GM12878 (cell line): ENCODE measurements at regions not wholly inside any gene's neighbourhood (a gene's known extent, or its start where the extent isn't known, plus 50 kb on each side); places are given as distances from the start of the nearest gene placed in this dataset.

ENCODE experiments used
- ATF7 ChIP-seq: fragments of 450-650 bp; IDR thresholded peaks from 2 replicates; pipeline ENCODE4 v1.6.1; 2016; ENCODE audit warnings: low read depth, mild to moderate bottlenecking
- BHLHE40 ChIP-seq, 2 experiments: fragments of 450-650 bp in 1 of 2; IDR thresholded peaks; 2 replicates each; pipeline ENCODE4 v1.6.1; 2011 to 2017; ENCODE audit warnings: low read depth in 2 of 2, borderline replicate concordance in 1 of 2, improper control_type of control experiment in 1 of 2, low read length in 1 of 2, mild to moderate bottlenecking in 1 of 2
- CEBPB ChIP-seq, 2 experiments: fragments of 150-350 bp in 1 of 2; IDR thresholded peaks; 2 replicates each; pipeline ENCODE4 v1.6.1; 2012 to 2014; ENCODE audit warnings: low read depth in 2 of 2, low read length in 2 of 2, borderline replicate concordance in 1 of 2, inconsistent platforms in 1 of 2
- CREB1 ChIP-seq: IDR thresholded peaks from 2 replicates; pipeline ENCODE4 v1.6.1; 2012; ENCODE audit warnings: low read depth, mild to moderate bottlenecking, inconsistent platforms
- EGR1 ChIP-seq, 2 experiments: IDR thresholded peaks; 1 replicate in 1 of 2; 2 replicates in 1 of 2; pipeline ENCODE4 v1.6.1; 2011 to 2012; ENCODE audit warnings: low read depth in 2 of 2, low read length in 2 of 2, borderline replicate concordance in 1 of 2, mild to moderate bottlenecking in 1 of 2, moderate library complexity in 1 of 2
- EZH2 ChIP-seq: IDR thresholded peaks from 2 replicates; pipeline ENCODE4 v1.6.1; 2012; ENCODE audit warnings: low read depth, mild to moderate bottlenecking, control low read depth, inconsistent platforms, low read length, borderline replicate concordance; ENCODE audit not compliant: control insufficient read depth
- HDAC2 ChIP-seq: fragments of 200-600 bp; sonication (generic); IDR thresholded peaks from 2 replicates; pipeline ENCODE4 v1.6.1; 2017
- POLR2A ChIP-seq: IDR thresholded peaks from 2 replicates; pipeline ENCODE4 v1.6.1; 2011; ENCODE audit warnings: low read depth, mild to moderate bottlenecking, low read length
- SPI1 ChIP-seq: IDR thresholded peaks from 2 replicates; pipeline ENCODE4 v1.6.1; 2011; ENCODE audit warnings: low read depth, mild to moderate bottlenecking, low read length, moderate library complexity, borderline replicate concordance; ENCODE audit not compliant: insufficient read depth
- TCF7 ChIP-seq: IDR thresholded peaks from 2 replicates; pipeline ENCODE4 v1.6.1; 2014; ENCODE audit warnings: antibody characterized with exemption, borderline replicate concordance
- YY1 ChIP-seq: IDR thresholded peaks from 2 replicates; pipeline ENCODE4 v1.6.1; 2011; ENCODE audit warnings: low read depth, mild to moderate bottlenecking, low read length
- ZNF274 ChIP-seq: IDR thresholded peaks from one replicate; pipeline ENCODE4 v1.8.0; 2011; ENCODE audit not compliant: insufficient read length, insufficient read depth
- TF ChIP-seq, protein P1 (sequence below), 3 experiments: IDR thresholded peaks in 2 of 3; conservative IDR thresholded peaks in 1 of 3; 2 replicates each; pipeline ENCODE4 v1.5.1; 2011; ENCODE audit warnings: low read depth in 3 of 3, low read length in 3 of 3, mild to moderate bottlenecking in 3 of 3, control low read depth in 2 of 3, moderate library complexity in 2 of 3, inconsistent platforms in 1 of 3, mixed read lengths in 1 of 3; ENCODE audit not compliant: control insufficient read depth in 2 of 3, insufficient read depth in 1 of 3; ENCODE audit errors: extremely low read depth in 1 of 3
- TF ChIP-seq, protein P2 (sequence below): IDR thresholded peaks from 2 replicates; pipeline ENCODE4 v1.6.1; 2011; ENCODE audit warnings: low read depth, low read length, improper control_type of control experiment, borderline replicate concordance

DNA sequence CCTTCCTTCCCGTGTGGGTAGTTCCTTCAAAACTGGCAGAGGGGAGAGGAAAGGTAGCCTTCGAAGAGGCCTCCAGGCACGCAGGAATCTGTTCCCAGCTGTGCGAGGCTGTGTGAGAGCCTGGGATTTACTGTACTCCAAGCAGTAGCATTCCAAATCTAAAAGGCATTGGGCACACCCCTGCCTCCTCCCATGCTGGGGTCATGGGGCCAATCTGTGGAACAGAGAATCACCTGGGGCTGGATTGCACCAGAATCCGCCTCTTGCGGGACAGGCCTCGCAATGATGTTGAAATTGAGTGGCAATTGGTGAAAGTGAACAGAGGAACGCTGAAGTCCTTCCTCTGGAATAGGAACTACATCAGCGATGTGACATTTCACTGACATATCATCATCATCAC lies 72.5 kb upstream of the IRX3 start:
- no peak for TF ChIP-seq BHLHE40 (IDR thresholded peaks at IDR 0.05; ENCODE audit: borderline replicate concordance in 1 of 2, low read depth in 2 of 2, low read length in 1 of 2)
- TF ChIP-seq TCF7, result no peak
- TF ChIP-seq, protein P1, sequence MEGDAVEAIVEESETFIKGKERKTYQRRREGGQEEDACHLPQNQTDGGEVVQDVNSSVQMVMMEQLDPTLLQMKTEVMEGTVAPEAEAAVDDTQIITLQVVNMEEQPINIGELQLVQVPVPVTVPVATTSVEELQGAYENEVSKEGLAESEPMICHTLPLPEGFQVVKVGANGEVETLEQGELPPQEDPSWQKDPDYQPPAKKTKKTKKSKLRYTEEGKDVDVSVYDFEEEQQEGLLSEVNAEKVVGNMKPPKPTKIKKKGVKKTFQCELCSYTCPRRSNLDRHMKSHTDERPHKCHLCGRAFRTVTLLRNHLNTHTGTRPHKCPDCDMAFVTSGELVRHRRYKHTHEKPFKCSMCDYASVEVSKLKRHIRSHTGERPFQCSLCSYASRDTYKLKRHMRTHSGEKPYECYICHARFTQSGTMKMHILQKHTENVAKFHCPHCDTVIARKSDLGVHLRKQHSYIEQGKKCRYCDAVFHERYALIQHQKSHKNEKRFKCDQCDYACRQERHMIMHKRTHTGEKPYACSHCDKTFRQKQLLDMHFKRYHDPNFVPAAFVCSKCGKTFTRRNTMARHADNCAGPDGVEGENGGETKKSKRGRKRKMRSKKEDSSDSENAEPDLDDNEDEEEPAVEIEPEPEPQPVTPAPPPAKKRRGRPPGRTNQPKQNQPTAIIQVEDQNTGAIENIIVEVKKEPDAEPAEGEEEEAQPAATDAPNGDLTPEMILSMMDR (IDR thresholded peaks at IDR 0.05 in 2 of 3, conservative IDR thresholded peaks at IDR 0.05 in 1 of 3; ENCODE audit: control insufficient read depth in 2 of 3, extremely low read depth in 1 of 3, insufficient read depth in 1 of 3, low read depth in 3 of 3, low read length in 3 of 3), result no peak
- TF ChIP-seq, protein P2, sequence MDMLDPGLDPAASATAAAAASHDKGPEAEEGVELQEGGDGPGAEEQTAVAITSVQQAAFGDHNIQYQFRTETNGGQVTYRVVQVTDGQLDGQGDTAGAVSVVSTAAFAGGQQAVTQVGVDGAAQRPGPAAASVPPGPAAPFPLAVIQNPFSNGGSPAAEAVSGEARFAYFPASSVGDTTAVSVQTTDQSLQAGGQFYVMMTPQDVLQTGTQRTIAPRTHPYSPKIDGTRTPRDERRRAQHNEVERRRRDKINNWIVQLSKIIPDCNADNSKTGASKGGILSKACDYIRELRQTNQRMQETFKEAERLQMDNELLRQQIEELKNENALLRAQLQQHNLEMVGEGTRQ, result no peak
- TF ChIP-seq ATF7, result no peak
- no peak for TF ChIP-seq SPI1
- TF ChIP-seq CREB1, result no peak
- TF ChIP-seq YY1, result no peak
- TF ChIP-seq CEBPB (IDR thresholded peaks at IDR 0.05; ENCODE audit: borderline replicate concordance in 1 of 2, low read depth in 2 of 2, low read length in 2 of 2), result no peak
- no peak for TF ChIP-seq ZNF274
- TF ChIP-seq EGR1 (IDR thresholded peaks at IDR 0.05; ENCODE audit: borderline replicate concordance in 1 of 2, low read depth in 2 of 2, low read length in 2 of 2), result no peak
- TF ChIP-seq HDAC2, result no peak
- TF ChIP-seq POLR2A, result no peak
- TF ChIP-seq EZH2, result no peak
